ENCODE measurements at regions not wholly inside any gene's neighbourhood (a gene's known extent, or its start where the extent isn't known, plus 50 kb on each side); places are given as distances from the start of the nearest gene placed in this dataset.

DNA sequence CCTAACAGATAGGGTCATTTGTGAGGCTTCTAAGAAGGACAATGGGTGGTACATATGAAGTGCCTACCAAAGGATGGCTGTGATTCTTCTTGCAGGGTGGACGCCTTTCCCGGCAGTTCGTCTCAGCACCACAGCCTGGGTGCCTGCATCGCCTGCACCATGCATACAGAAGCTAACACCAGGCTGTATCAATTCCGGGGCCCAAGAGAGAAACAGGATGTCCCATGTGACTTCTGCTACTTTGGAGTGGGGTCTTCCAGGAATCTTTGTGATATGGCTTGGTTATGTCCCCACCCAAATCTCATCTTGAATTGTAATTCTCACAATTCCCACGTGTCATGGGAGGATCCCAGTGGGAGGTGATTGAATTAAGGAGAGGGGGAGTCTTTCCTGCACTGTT lies 251.6 kb upstream of the TNRC6C start (continued):
- no peak for TF ChIP-seq ILK (tag; IDR thresholded peaks at IDR 0.05; ENCODE audit: borderline replicate concordance, low read depth)

GRCh38 chr17:77707546-77707945 lies 251.0 kb upstream of the TNRC6C start:
- Histone ChIP-seq H3K27ac (ENCODE audit: extremely low read depth, low read depth, low read length) (no peak overlapping the region), H3K4me3 (no peak overlapping the region), H3K9me3 (replicated peaks; ENCODE audit: control insufficient read depth, insufficient read depth, low read depth, low read length) (peaks cover 2% of the 10 kb centered on the region; the same call in 1 of the 2 replicates), H2AFZ (ENCODE audit: low read depth, low read length) (no peak overlapping the region), H3K4me2 (ENCODE audit: insufficient read depth, low read length) (no peak overlapping the region), H3K4me1 (replicated peaks in 1 of 2; ENCODE audit: control insufficient read depth in 2 of 2, insufficient read depth in 2 of 2, low read length in 2 of 2) (no peaks in the 10 kb centered on the region), H3K36me3 (ENCODE audit: control insufficient read depth, insufficient read depth, low read length) (no peaks in the 10 kb centered on the region), H3K9me1 (ENCODE audit: control insufficient read depth, insufficient read depth, low read length) (no peaks in the 10 kb centered on the region), H3K79me2 (ENCODE audit: control insufficient read depth, insufficient read depth, low read length) (no peaks in the 10 kb centered on the region), H4K20me1 (replicated peaks; ENCODE audit: control insufficient read depth, insufficient read depth, low read length) (0 out of 2 replicates have a peak, but pooled peaks cover 2% of the 10 kb centered on the region), H3K9ac (ENCODE audit: insufficient read depth in 1 of 2, low read depth in 2 of 2, low read length in 2 of 2) (no peak overlapping the region), H3K27me3 (ENCODE audit: control insufficient read depth in 2 of 2, insufficient read depth in 2 of 2, low read length in 2 of 2) (peaks cover 15 to 36% of the 10 kb centered on the region in 2 experiments; a peak in 3 of 5 replicates)
- ATAC-seq = no peak
- ChIA-PET POLR2A (interaction anchor here (0.6 kb wide), 1 partner anchor 15 kb away, joined by 3 read pairs; no protein-coding TSS in a partner anchor), CTCF (ENCODE audit: low intra/inter-chr PET ratio) (no interaction called here)
- no peak for TF ChIP-seq SAFB (IDR thresholded peaks at IDR 0.05; ENCODE audit: borderline replicate concordance, low read depth, low read length)
- TF ChIP-seq BRF1 (IDR thresholded peaks at IDR 0.05; ENCODE audit: borderline replicate concordance, extremely low read depth, insufficient read length) = no peak
- TF ChIP-seq HMG20A (CRISPR knock-in tag; conservative IDR thresholded peaks at IDR 0.05) = no peak
- TF ChIP-seq TRIM28 (IDR thresholded peaks at IDR 0.05) = no peak
- FAIRE-seq = no peak
- intact Hi-C loops (cut with micrococcal nuclease) (no loop called here), in situ Hi-C loops (cut with MboI) (no loop called here)
- BruUV-seq (replicated peaks) = no TSS peak
- WGBS (ENCODE audit: insufficient coverage, low coverage, missing lambda C conversion rate) = 0% methylated on average over 4 of the region's 4 CpGs
- DNase-seq (ENCODE audit: extremely low read depth in 1 of 4, low spot score in 3 of 4) = no peak

- in situ Hi-C loops (cut with MboI) = no loop called here
- peaks cover 15 to 36% of the 10 kb centered on the region in 2 experiments; a peak in 3 of 5 replicates for H3K27me3 ChIP-seq (ENCODE audit: control insufficient read depth in 2 of 2, insufficient read depth in 2 of 2, low read length in 2 of 2)
- no peak overlapping the region for H3K27ac ChIP-seq (ENCODE audit: extremely low read depth, low read depth, low read length)
- H3K9me3 ChIP-seq (replicated peaks; ENCODE audit: control insufficient read depth, insufficient read depth, low read depth, low read length) = peaks cover 2% of the 10 kb centered on the region; the same call in 1 of the 2 replicates
- H2AFZ ChIP-seq (ENCODE audit: low read depth, low read length) = no peak overlapping the region
- no peak for ATAC-seq
- H3K9me1 ChIP-seq (ENCODE audit: control insufficient read depth, insufficient read depth, low read length) = no peaks in the 10 kb centered on the region
- H3K36me3 ChIP-seq (ENCODE audit: control insufficient read depth, insufficient read depth, low read length) = no peaks in the 10 kb centered on the region
- no peak overlapping the region for H3K9ac ChIP-seq (ENCODE audit: insufficient read depth in 1 of 2, low read depth in 2 of 2, low read length in 2 of 2)
- 0 out of 2 replicates have a peak, but pooled peaks cover 2% of the 10 kb centered on the region for H4K20me1 ChIP-seq (replicated peaks; ENCODE audit: control insufficient read depth, insufficient read depth, low read length)
- no TSS peak for BruUV-seq (replicated peaks)
- no peaks in the 10 kb centered on the region for H3K79me2 ChIP-seq (ENCODE audit: control insufficient read depth, insufficient read depth, low read length)
- no peaks in the 10 kb centered on the region for H3K4me1 ChIP-seq (replicated peaks in 1 of 2; ENCODE audit: control insufficient read depth in 2 of 2, insufficient read depth in 2 of 2, low read length in 2 of 2)
- DNase-seq (ENCODE audit: extremely low read depth in 1 of 4, low spot score in 3 of 4) = no peak
- WGBS (ENCODE audit: insufficient coverage, low coverage, missing lambda C conversion rate) = 0% methylated on average over 4 of the region's 4 CpGs
- POLR2A ChIA-PET = no interaction called here
- intact Hi-C loops (cut with micrococcal nuclease) = no loop called here
- no peak for FAIRE-seq
- no peak overlapping the region for H3K4me3 ChIP-seq
- CTCF ChIA-PET (ENCODE audit: low intra/inter-chr PET ratio) = no interaction called here
- H3K4me2 ChIP-seq (ENCODE audit: insufficient read depth, low read length) = no peak overlapping the region
- TF ChIP-seq, protein P1, sequence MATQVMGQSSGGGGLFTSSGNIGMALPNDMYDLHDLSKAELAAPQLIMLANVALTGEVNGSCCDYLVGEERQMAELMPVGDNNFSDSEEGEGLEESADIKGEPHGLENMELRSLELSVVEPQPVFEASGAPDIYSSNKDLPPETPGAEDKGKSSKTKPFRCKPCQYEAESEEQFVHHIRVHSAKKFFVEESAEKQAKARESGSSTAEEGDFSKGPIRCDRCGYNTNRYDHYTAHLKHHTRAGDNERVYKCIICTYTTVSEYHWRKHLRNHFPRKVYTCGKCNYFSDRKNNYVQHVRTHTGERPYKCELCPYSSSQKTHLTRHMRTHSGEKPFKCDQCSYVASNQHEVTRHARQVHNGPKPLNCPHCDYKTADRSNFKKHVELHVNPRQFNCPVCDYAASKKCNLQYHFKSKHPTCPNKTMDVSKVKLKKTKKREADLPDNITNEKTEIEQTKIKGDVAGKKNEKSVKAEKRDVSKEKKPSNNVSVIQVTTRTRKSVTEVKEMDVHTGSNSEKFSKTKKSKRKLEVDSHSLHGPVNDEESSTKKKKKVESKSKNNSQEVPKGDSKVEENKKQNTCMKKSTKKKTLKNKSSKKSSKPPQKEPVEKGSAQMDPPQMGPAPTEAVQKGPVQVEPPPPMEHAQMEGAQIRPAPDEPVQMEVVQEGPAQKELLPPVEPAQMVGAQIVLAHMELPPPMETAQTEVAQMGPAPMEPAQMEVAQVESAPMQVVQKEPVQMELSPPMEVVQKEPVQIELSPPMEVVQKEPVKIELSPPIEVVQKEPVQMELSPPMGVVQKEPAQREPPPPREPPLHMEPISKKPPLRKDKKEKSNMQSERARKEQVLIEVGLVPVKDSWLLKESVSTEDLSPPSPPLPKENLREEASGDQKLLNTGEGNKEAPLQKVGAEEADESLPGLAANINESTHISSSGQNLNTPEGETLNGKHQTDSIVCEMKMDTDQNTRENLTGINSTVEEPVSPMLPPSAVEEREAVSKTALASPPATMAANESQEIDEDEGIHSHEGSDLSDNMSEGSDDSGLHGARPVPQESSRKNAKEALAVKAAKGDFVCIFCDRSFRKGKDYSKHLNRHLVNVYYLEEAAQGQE (IDR thresholded peaks at IDR 0.05; ENCODE audit: borderline replicate concordance) = no peak
- TF ChIP-seq, protein P1 (CRISPR knock-in tag; IDR thresholded peaks at IDR 0.05; ENCODE audit: low read depth) = no peak
These were observed 250.5 kb upstream of the TNRC6C start for GRCh38 chr17:77708049-77708448.
